GM13976 (cell line): ENCODE measurements at regions not wholly inside any gene's neighbourhood (a gene's known extent, or its start where the extent isn't known, plus 50 kb on each side); places are given as distances from the start of the nearest gene placed in this dataset.

Experiments
- DNase-seq: peaks from one replicate; pipeline ENCODE4 v3.0.0; 2012; ENCODE audit warnings: low spot score
- CTCF ChIP-seq: IDR thresholded peaks from 2 replicates; pipeline ENCODE4 v1.5.1; 2012; ENCODE audit warnings: borderline replicate concordance, mild to moderate bottlenecking; ENCODE audit not compliant: insufficient read depth; ENCODE audit errors: extremely low read depth, missing control alignments, control extremely low read depth
- in situ Hi-C: fragments of 300-500 bp; cut with MboI; formaldehyde crosslinking; loops from one replicate; pipeline ENCODE4 v1.12.0; 2022; ENCODE audit warnings: low sequenced_read_pairs, mixed read lengths, inconsistent platforms; ENCODE audit not compliant: unreplicated experiment

DNA sequence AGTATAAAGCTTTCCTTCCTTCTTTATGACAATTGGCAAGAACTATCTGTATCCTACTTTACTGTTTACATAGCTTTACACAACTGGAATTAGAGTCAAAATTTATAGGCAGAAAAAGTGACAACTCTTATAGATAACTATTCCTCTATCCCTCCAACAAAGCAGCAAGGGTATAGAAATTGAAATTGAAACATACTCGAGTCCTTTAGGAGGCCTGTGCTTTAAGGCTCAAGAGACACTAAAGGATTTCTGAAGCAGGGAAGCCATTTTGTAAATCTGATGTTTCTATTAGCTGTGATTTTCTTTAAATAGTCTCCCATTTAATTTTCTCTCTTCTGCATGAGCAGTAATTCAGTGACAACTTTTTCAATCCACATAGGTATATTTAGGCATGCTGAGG is 567.6 kb upstream of the MAN1A1 start:
- TF ChIP-seq CTCF: no peak
- in situ Hi-C loops: no loop called here
- DNase-seq: no peak

- in situ Hi-C loops: no loop called here
- no peak for TF ChIP-seq CTCF
- no peak for DNase-seq
Measured at GRCh38 chr6:119915971-119916370, 566.4 kb upstream of the MAN1A1 start.

- TF ChIP-seq CTCF: no peak
- in situ Hi-C loops: no loop called here
- DNase-seq: no peak
Measured at GRCh38 chr6:119908157-119908556, 558.6 kb upstream of the MAN1A1 start.

DNA sequence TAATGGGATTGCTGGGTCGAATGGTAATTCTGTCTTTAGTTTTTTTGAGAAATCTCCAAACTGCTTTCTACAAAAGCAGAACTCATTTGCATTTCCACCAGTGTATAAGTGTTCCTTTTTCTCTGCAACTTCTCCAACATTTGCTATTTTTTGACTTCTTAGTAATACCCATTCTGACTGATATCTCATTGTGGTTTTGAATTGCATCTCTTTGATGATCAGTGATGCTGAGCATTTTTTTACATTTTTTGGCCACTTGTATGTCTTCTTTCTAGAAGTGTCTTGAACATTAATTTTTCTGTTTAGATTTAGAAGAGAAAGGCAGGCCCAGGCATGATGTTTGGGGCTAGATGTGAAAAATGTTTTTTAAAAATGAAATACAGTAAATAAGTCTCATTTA is 553.1 kb upstream of the MAN1A1 start:
- no peak for TF ChIP-seq CTCF
- in situ Hi-C loops: no loop called here
- no peak for DNase-seq

DNA sequence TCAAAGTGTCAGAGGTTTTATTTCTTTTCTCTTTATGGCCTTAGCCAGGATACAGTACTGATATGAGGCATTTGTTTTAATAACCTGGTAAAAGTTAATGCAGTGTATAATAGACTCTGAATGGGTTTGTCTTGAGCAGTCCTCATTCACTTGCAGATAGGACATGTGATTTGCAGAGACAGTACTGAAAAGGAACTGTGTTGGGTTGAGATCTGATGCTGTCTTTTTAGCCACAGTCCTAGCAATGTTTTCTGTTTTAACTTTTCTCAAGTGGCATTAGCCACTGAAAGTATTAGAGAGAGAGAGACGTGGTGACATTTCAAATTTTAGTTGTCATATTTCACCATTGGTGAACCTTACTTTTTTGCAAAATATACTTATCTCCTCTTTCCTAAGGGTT is 547.2 kb upstream of the MAN1A1 start:
- DNase-seq: no peak
- TF ChIP-seq CTCF: no peak
- in situ Hi-C loops: no loop called here

GRCh38 chr6:119895626-119896025 is 546.1 kb upstream of the MAN1A1 start:
- DNase-seq: no peak
- TF ChIP-seq CTCF: no peak
- in situ Hi-C loops: no loop called here

GRCh38 chr6:119894811-119895210 is 545.2 kb upstream of the MAN1A1 start:
- no peak for DNase-seq
- TF ChIP-seq CTCF: no peak
- in situ Hi-C loops: no loop called here
